Fibroblast of gingiva (primary cell): ENCODE measurements at regions not wholly inside any gene's neighbourhood (a gene's known extent, or its start where the extent isn't known, plus 50 kb on each side); places are given as distances from the start of the nearest gene placed in this dataset.

Source experiments
- DNase-seq: peaks from one replicate; pipeline ENCODE4 v3.0.0-alpha.2; 2011; ENCODE audit warnings: low read depth

- DNase-seq = no peak
These were observed 116.1 kb upstream of the SH3BP4 start for GRCh38 chr2:234835738-234836137.

GRCh38 chr2:234834228-234834923 is 117.4 kb upstream of the SH3BP4 start:
- no peak for DNase-seq

GRCh38 chr2:234830853-234831252 is 121.0 kb upstream of the SH3BP4 start:
- no peak for DNase-seq

GRCh38 chr2:234829074-234829455 is 122.8 kb upstream of the SH3BP4 start:
- DNase-seq = no peak

GRCh38 chr2:234828382-234829073 is 123.3 kb upstream of the SH3BP4 start:
- no peak for DNase-seq

GRCh38 chr2:234827096-234827860 is 124.5 kb upstream of the SH3BP4 start:
- DNase-seq = peak; percentile 63

- DNase-seq = peak; percentile 38
These were observed 125.1 kb upstream of the SH3BP4 start for GRCh38 chr2:234826681-234827080.

GRCh38 chr2:234825616-234826015 is 126.2 kb upstream of the SH3BP4 start:
- no peak for DNase-seq

GRCh38 chr2:234823877-234824376 is 127.9 kb upstream of the SH3BP4 start:
- peak; percentile 95 for DNase-seq

- no peak for DNase-seq
These were observed 128.5 kb upstream of the SH3BP4 start for GRCh38 chr2:234823196-234823876.

GRCh38 chr2:234821946-234822475 is 129.8 kb upstream of the SH3BP4 start:
- no peak for DNase-seq

GRCh38 chr2:234818937-234819336 is 132.9 kb upstream of the SH3BP4 start:
- DNase-seq = no peak

GRCh38 chr2:234816491-234816890 is 135.3 kb upstream of the SH3BP4 start:
- DNase-seq = no peak

GRCh38 chr2:234816056-234816455 is 135.8 kb upstream of the SH3BP4 start:
- no peak for DNase-seq

- DNase-seq = no peak
These were observed 137.4 kb upstream of the SH3BP4 start for GRCh38 chr2:234814374-234814773.

- no peak for DNase-seq
These were observed 139.0 kb upstream of the SH3BP4 start for GRCh38 chr2:234812851-234813250.

- peak; percentile 23 for DNase-seq
These were observed 142.9 kb upstream of the SH3BP4 start for GRCh38 chr2:234808907-234809306.

GRCh38 chr2:234806818-234807217 is 145.0 kb upstream of the SH3BP4 start:
- DNase-seq = no peak

GRCh38 chr2:234805836-234806235 is 146.0 kb upstream of the SH3BP4 start:
- no peak for DNase-seq

GRCh38 chr2:234804704-234805103 is 147.1 kb upstream of the SH3BP4 start:
- no peak for DNase-seq

GRCh38 chr2:234802845-234803171 is 149.0 kb upstream of the SH3BP4 start:
- DNase-seq = no peak
